CD4-positive, alpha-beta T cell (primary cell): ENCODE measurements at regions not wholly inside any gene's neighbourhood (a gene's known extent, or its start where the extent isn't known, plus 50 kb on each side); places are given as distances from the start of the nearest gene placed in this dataset.

Experiments
- ATAC-seq: fragments of 200-7000 bp; cut with Tn5 transposase; one replicate; pipeline ENCODE4 v1.10.0; 2022; ENCODE audit warnings: mild to moderate bottlenecking; ENCODE audit not compliant: poor library complexity
- CTCF ChIA-PET: fragments of 350-600 bp; sonication (Branson Sonifier 250); formaldehyde crosslinking; loops from one replicate; lab custom pipeline; 2021; ENCODE audit warnings: antibody characterized with exemption, inconsistent platforms; lab: Charles Lee
- POLR2A ChIA-PET: fragments of 350-600 bp; sonication (Branson Sonifier 250); formaldehyde crosslinking; loops from one replicate; lab custom pipeline; 2021; ENCODE audit warnings: antibody characterized with exemption, inconsistent platforms; lab: Charles Lee
- DNase-seq, 14 experiments: peaks; one replicate each; pipeline ENCODE4 v3.0.0-alpha.2; 2013 to 2020; ENCODE audit warnings: mixed read lengths in 2 of 14
- H3K27ac ChIP-seq, 2 donors: one replicate each; pipeline versions ENCODE4 v1.5.1 to v1.7.0; 2013; ENCODE audit warnings: low read length in 2 of 2, low read depth in 1 of 2, mild to moderate bottlenecking in 1 of 2
- H3K27me3 ChIP-seq, 2 experiments: 1 replicate in 1 of 2; 2 replicates in 1 of 2; pipeline versions ENCODE4 v1.6.1 to v1.7.0; 2013; ENCODE audit warnings: low read length in 2 of 2, control low read depth in 1 of 2, mild to moderate bottlenecking in 1 of 2, moderate library complexity in 1 of 2; ENCODE audit not compliant: insufficient read depth in 2 of 2, control insufficient read depth in 1 of 2
- H3K36me3 ChIP-seq: one replicate; pipeline ENCODE4 v1.6.1; 2013; ENCODE audit warnings: low read length, control low read depth; ENCODE audit not compliant: insufficient read depth
- H3K4me1 ChIP-seq: one replicate; pipeline ENCODE4 v1.6.1; 2013; ENCODE audit warnings: low read length, control low read depth; ENCODE audit not compliant: insufficient read depth
- H3K4me3 ChIP-seq: one replicate; pipeline ENCODE4 v1.5.1; 2013; ENCODE audit warnings: mild to moderate bottlenecking, low read length, moderate library complexity
- H3K9me3 ChIP-seq, 2 experiments: 1 replicate in 1 of 2; 2 replicates in 1 of 2; pipeline versions ENCODE4 v1.6.1 to v1.7.0; 2013; ENCODE audit warnings: low read length in 2 of 2, mild to moderate bottlenecking in 2 of 2, control low read depth in 1 of 2, moderate library complexity in 1 of 2; ENCODE audit not compliant: control insufficient read depth in 1 of 2, insufficient read depth in 1 of 2
- H3K27ac Mint-ChIP-seq: one replicate; pipeline ENCODE4 v1.8.0; 2020; ENCODE audit warnings: mixed read lengths
- H3K27me3 Mint-ChIP-seq: one replicate; pipeline ENCODE4 v1.8.0; 2021; ENCODE audit warnings: mixed read lengths
- H3K36me3 Mint-ChIP-seq: one replicate; pipeline ENCODE4 v1.8.0; 2021; ENCODE audit warnings: low read depth, mixed read lengths
- H3K4me1 Mint-ChIP-seq: one replicate; pipeline ENCODE4 v1.8.0; 2021; ENCODE audit warnings: low read depth, mixed read lengths
- H3K4me3 Mint-ChIP-seq: one replicate; pipeline ENCODE4 v1.8.0; 2020; ENCODE audit warnings: mild to moderate bottlenecking, mixed read lengths
- H3K9me3 Mint-ChIP-seq: one replicate; pipeline ENCODE4 v1.8.0; 2020; ENCODE audit warnings: mixed read lengths
- intact Hi-C, 2 experiments: fragments of 100-400 bp; cut with DNase I in 1 of 2; cut with micrococcal nuclease in 1 of 2; formaldehyde crosslinking; loops; one replicate each; pipeline versions ENCODE4 v1.15.1 to v1.9.0; 2023 to 2025; cut with DNase I, micrococcal nuclease
- TF ChIP-seq, protein P1 (sequence below): fragments of 200-600 bp; IDR thresholded peaks from one replicate; pipeline ENCODE4 v1.8.0; 2022; ENCODE audit warnings: antibody characterized with exemption, mild to moderate bottlenecking

DNA sequence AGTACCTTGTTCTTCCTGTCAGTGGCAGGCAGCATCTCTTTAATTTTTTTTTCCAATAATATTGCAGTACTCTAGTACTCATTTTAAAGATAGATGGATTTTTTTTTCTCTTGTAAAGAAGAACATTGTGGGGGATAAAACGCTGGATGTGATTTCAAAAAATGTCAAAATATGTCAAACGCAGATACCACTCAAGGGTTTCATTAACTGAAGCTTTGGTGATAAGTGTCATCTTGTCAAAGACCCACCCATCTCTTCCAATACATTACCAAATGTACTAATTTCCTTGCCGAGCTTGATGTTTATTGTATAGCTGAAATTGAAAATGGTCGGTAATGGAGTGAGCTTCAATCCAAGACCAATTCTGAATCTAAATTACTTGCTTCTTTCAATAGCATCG, 332.4 kb upstream of the SOX2 start:
- H3K9me3 ChIP-seq: no peaks in the 10 kb centered on the region
- TF ChIP-seq, protein P1, sequence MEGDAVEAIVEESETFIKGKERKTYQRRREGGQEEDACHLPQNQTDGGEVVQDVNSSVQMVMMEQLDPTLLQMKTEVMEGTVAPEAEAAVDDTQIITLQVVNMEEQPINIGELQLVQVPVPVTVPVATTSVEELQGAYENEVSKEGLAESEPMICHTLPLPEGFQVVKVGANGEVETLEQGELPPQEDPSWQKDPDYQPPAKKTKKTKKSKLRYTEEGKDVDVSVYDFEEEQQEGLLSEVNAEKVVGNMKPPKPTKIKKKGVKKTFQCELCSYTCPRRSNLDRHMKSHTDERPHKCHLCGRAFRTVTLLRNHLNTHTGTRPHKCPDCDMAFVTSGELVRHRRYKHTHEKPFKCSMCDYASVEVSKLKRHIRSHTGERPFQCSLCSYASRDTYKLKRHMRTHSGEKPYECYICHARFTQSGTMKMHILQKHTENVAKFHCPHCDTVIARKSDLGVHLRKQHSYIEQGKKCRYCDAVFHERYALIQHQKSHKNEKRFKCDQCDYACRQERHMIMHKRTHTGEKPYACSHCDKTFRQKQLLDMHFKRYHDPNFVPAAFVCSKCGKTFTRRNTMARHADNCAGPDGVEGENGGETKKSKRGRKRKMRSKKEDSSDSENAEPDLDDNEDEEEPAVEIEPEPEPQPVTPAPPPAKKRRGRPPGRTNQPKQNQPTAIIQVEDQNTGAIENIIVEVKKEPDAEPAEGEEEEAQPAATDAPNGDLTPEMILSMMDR: no peak
- ChIA-PET CTCF (no interaction called here), POLR2A (no interaction called here)
- no peaks in the 10 kb centered on the region for H3K27me3 ChIP-seq
- no peak for DNase-seq
- no peak overlapping the region for H3K27ac ChIP-seq
- Mint-ChIP-seq H3K4me3 (no peak overlapping the region), H3K27me3 (no peaks in the 10 kb centered on the region), H3K4me1 (no peaks in the 10 kb centered on the region), H3K27ac (no peak overlapping the region), H3K9me3 (peaks cover 17% of the 10 kb centered on the region), H3K36me3 (no peaks in the 10 kb centered on the region)
- no peak for ATAC-seq
- no peaks in the 10 kb centered on the region for H3K36me3 ChIP-seq
- intact Hi-C loops: no loop called here
- H3K4me3 ChIP-seq: no peak overlapping the region
- no peaks in the 10 kb centered on the region for H3K4me1 ChIP-seq

DNA sequence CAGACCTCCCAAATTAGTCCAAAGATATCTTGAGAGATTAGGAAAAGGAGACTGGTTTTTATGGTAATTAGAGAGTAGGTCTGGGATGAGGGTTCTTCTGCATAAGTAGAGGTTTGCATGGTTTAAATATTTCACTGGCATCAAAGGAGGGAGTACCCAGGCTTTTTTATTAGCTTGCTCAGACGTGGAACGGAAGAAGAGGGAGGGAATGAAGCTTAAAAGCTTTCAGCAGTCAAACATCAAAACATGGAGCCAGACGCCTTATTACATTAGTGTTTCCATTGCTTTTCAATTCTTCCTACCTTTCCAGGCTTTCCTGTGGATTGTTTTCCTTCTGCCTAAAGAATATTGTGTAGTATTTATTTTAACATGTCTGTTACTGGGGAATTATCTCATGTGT, 342.1 kb upstream of the SOX2 start:
- Mint-ChIP-seq H3K4me1 (no peaks in the 10 kb centered on the region), H3K27ac (no peak overlapping the region), H3K4me3 (no peak overlapping the region), H3K27me3 (no peaks in the 10 kb centered on the region), H3K36me3 (no peaks in the 10 kb centered on the region), H3K9me3 (peaks cover 2% of the 10 kb centered on the region)
- no peaks in the 10 kb centered on the region for H3K27me3 ChIP-seq
- intact Hi-C loops: no loop called here
- H3K4me3 ChIP-seq: no peak overlapping the region
- H3K27ac ChIP-seq: no peak overlapping the region
- no peak for ATAC-seq
- TF ChIP-seq, protein P1: no peak
- ChIA-PET POLR2A (no interaction called here), CTCF (no interaction called here)
- peaks cover 0 to 4% of the 10 kb centered on the region in 2 experiments for H3K9me3 ChIP-seq
- DNase-seq: no peak
- H3K4me1 ChIP-seq: no peaks in the 10 kb centered on the region
- H3K36me3 ChIP-seq: no peaks in the 10 kb centered on the region

DNA sequence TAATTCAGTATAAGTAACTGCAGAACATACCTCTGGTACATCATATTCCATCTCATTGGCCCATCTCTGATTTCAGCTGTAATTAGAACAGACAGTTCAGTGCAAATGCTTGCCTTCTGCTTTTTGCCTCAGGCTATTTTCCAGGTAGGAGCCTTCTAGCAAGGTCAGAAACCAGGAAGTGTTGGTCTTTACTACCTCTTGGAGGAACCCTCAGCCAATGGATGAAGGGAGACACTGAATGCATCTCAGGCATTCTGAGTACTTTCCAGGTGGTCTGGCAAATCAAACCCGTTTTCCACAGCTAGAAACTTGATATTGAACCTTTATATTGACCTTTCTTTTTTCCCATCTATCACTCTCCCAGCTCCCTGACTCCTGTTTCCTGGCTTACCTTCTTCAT, 348.5 kb upstream of the SOX2 start:
- Histone ChIP-seq H3K27ac (no peak overlapping the region), H3K9me3 (no peaks in the 10 kb centered on the region), H3K27me3 (no peaks in the 10 kb centered on the region), H3K4me1 (no peaks in the 10 kb centered on the region), H3K4me3 (no peak overlapping the region), H3K36me3 (no peaks in the 10 kb centered on the region)
- TF ChIP-seq, protein P1: no peak
- Mint-ChIP-seq H3K36me3 (no peaks in the 10 kb centered on the region), H3K4me3 (no peak overlapping the region), H3K9me3 (peaks cover 5% of the 10 kb centered on the region), H3K4me1 (no peaks in the 10 kb centered on the region), H3K27ac (no peak overlapping the region), H3K27me3 (no peaks in the 10 kb centered on the region)
- no peak for ATAC-seq
- ChIA-PET POLR2A (no interaction called here), CTCF (no interaction called here)
- DNase-seq: no peak
- intact Hi-C loops: no loop called here
